Right lobe of liver (tissue), 4 donors: ENCODE measurements at regions not wholly inside any gene's neighbourhood (a gene's known extent, or its start where the extent isn't known, plus 50 kb on each side); places are given as distances from the start of the nearest gene placed in this dataset.

ENCODE experiments used
- CTCF ChIP-seq, 4 donors: fragments of 200-600 bp in 3 of 4; fragments of 450-650 bp in 1 of 4; IDR thresholded peaks; one replicate each; pipeline versions ENCODE4 v1.5.1 to v1.8.0; 2016 to 2022; ENCODE audit warnings: antibody characterized with exemption in 4 of 4, mild to moderate bottlenecking in 2 of 4
- POLR2A ChIP-seq: fragments of 450-650 bp; IDR thresholded peaks from one replicate; pipeline ENCODE4 v1.6.1; 2017; ENCODE audit warnings: antibody characterized with exemption, mild to moderate bottlenecking
- donor health status: DM: no; HTN: no; CAD: no.
- donor health status: DM: no; HTN: no; CAD: no.
- donor health status: DM: no; HTN: yes; CAD: no.

- TF ChIP-seq CTCF (IDR thresholded peaks at IDR 0.05), result no peak
- no peak for TF ChIP-seq POLR2A
Measured at GRCh38 chr5:3330442-3330841, 265.2 kb upstream of the IRX1 start.
